Fibroblast of skin of scalp (primary cell): ENCODE measurements at regions not wholly inside any gene's neighbourhood (a gene's known extent, or its start where the extent isn't known, plus 50 kb on each side); places are given as distances from the start of the nearest gene placed in this dataset.
"Not testable (repeated sequence)": the region's sequence is repeated elsewhere in the genome, so short reads cannot be mapped to it uniquely, and the experiment has no call there.

Experiments
- DNase-seq: peaks from one replicate; pipeline ENCODE4 v3.0.0-alpha.2; 2013

DNA sequence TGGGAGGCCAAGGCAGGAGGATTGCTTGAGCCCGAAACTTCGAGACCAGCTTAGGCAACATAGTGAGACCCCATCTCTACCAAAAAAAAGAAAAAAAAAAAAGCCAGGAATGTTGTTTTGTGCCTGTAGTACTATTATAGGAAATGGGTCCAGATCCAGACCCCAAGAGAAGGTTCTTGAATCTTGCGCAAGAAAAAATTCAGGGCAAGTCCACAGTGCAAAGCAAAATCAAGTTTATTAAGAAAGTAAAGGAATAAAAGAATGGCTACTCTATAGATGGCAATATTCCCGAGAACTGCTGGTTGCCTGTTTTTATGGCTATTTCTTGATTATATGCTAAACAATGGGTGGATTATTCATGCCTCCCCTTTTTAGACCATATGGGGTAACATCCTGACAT lies 51.2 kb upstream of the RDX start:
- no peak for DNase-seq

DNA sequence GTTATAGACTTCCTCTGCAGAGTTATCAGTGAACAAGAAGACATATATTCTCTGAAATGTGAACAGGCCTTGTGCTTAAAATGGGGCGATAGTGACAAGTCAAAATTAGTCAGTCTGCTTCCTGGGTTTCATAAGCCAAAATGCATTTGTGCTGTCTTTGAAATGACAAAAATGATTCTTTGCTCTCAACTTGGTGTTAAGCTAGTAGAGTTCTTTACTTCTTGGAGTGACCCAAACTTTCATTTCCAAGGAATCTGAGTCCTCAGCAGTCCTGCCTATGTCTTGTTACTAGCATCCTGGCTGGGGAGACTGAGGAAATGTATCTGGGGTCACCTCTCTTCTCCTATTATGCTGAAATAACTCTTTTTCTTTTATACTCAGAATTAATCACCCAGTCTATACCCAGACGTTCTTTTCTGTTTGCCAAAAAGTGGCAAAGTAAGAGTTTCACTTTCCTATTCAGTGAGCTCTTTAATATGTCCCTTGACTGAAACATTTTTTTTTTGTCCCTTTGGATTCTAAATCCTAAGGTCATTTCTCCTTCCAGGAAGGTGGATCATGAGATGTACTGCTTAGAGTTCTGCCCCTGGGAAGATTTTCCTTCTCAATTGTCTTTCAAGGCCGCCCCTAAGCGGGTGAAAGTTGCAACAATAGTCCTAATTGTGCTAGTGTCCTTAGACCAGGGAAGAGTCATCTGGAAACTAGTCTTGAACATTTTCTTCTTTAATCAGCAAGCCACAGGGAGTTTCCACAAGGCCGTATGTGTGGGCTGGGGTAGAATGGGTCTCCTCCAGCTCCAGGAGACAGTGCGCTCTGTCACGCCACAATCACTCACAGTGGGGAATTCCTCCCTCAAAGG lies 53.0 kb upstream of the RDX start:
- no peak for DNase-seq

DNA sequence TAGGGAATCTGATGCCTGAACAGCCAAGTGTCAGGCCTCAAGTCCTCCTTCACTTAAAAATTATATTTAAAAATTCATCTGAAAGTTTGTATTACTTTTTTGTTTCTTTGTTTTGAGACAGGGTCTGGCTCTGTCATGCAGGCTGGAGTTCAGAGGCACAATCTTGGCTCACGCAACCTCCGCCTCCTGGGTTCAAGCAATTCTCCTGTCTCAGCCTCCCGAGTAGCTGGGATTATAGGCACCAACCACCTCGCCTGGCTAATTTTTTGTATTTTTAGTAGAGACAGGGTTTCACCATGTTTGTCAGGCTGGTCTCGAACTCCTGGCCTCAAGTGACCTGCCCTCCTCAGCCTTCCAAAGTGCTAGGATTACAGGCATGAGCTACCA lies 53.6 kb upstream of the RDX start:
- not testable (repeated sequence) for DNase-seq

DNA sequence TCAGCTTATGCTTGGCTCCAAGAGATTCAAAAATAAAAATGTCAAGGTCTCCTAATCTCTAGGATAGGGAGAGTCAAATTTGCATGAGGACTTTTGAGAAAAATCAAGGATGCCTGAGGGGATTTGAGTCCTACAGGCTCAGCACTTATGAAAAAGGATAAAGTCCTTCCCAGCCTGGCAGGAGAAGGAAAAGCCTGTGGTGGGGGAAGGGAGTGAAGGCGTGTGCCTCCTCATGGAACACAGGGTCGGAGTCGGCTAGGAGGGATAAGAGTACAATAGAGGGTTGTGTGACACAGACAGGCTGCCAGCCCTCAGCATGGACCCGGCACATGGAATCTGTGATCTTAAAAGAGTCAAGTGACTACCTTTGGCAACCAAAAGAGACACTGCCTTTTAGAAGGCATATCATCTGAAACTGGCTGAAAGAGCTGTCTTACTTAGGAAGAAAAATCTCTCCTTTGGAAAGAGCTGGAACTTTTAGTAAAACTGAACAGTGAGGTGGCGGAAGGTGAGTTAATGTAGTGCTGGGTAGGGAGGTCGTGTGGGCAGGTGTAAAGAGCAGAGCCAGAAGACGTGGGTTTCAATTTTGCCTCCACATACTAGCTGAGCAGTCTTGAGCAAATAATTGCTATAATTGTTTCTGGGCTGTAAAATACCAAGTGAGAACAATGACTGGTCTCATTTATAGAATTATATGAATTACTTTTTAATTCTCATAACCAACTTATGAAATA lies 58.8 kb upstream of the RDX start:
- no peak for DNase-seq

- peak; percentile 66 for DNase-seq
Measured at GRCh38 chr11:110356762-110357671, 60.6 kb upstream of the RDX start.

DNA sequence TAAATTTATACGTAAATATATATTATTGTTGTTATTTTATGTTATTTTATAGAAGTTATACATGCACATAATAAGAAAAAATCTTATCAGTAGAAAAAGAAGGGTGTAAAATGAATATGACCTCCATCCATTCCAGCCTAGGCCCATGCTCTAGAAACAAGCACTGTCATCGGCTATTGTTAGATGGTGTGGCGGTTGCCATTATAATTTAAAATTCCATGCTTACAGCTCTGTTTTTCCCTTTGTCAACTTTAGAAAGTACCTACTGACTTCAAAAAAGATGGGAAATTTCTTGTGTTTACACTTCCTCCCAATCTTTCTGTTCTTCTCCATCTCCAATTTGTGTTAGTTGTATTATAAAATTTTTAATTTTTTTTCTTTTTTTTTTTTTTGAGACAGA lies 61.9 kb upstream of the RDX start:
- no peak for DNase-seq

GRCh38 chr11:110360781-110361408 lies 64.5 kb upstream of the RDX start:
- DNase-seq: not testable (repeated sequence)

- no peak for DNase-seq
Measured at GRCh38 chr11:110362971-110363509, 66.6 kb upstream of the RDX start.

- peak; percentile 59 for DNase-seq
Measured at GRCh38 chr11:110366291-110366690, 63.5 kb upstream of the FDX1 start.

- DNase-seq: no peak
Measured at GRCh38 chr11:110367571-110367970, 62.2 kb upstream of the FDX1 start.

GRCh38 chr11:110371084-110371483 lies 58.7 kb upstream of the FDX1 start:
- DNase-seq: no peak

DNA sequence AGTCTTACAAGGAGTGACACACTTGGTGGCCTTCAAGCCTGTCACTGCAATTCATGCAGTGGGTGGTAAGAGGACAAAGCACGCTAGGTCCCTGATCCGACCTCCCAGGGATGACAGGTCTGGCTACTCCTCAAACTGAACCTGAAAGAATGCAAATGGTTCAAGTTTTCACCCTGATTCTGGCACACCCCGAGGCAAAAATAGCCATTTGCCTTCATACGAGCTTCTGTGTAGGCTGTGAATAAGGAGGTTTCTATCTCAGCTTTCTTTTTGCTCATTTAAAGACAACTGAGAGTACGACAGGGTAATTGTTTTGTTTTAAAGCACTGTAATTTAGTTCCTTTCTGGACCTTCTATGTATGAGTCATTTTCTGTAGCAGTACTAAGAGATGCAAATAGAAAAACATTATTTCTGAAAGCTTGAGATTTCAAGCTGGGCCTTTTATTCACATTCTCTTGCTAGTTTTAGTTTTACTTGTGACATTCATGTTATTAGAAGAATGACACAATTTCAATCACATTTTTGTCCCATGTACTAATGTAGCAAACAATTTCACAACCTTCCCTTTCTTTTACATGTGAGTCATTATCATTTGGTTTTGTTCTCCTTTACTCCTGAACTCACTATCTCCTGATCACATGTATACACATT lies 56.6 kb upstream of the FDX1 start:
- peak; percentile 27 for DNase-seq

GRCh38 chr11:110374921-110375320 lies 54.8 kb upstream of the FDX1 start:
- no peak for DNase-seq

DNA sequence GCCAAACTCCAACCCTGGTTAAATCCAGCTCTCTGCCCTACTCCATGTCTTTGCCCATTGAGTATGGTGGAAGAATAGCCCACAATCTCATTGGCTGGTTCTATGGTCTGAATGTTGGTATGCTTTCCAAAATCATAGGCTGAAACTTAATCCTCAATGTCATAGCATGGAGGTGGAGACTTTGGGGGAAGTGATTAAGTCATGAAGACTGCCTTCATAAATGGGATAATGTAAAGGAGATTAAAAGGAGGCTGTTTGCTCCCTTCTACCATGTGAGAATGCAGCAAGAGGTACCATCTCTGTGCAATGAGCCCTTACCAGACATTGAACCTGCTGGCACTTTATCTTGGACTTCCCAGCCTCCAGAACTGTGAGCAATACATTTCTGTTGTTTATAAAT lies 54.4 kb upstream of the FDX1 start:
- DNase-seq: no peak

- no peak for DNase-seq
Measured at GRCh38 chr11:110376021-110376420, 53.7 kb upstream of the FDX1 start.

DNA sequence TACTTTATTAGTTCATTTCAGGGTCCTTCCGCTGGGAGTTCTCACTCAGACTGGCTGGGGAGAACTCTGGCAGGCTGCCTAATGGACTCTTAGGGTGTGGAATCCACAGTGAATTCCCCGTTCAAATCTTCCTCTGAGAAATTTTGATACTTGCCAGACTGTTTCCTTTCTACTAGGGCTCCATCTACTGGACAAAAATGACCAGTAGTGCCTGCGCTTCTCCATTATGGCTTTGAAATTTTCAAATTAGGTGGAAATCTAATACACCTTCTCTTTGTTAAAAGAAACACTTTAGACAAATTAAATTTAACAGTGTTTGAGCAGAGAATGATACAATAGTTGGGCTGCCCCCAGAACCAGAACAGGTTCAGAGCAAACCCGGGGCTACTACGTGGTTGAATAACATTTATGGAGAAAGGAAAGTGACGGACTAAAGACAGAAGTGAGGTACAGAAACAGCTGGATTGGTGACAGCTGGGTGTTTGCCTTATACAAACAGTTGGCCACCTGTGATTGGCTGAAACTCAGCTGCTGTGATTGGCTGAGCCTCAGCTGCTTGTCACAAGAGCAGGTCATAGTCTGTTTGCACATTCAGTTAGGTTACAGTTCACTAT lies 52.9 kb upstream of the FDX1 start:
- DNase-seq: peak; percentile 92

DNA sequence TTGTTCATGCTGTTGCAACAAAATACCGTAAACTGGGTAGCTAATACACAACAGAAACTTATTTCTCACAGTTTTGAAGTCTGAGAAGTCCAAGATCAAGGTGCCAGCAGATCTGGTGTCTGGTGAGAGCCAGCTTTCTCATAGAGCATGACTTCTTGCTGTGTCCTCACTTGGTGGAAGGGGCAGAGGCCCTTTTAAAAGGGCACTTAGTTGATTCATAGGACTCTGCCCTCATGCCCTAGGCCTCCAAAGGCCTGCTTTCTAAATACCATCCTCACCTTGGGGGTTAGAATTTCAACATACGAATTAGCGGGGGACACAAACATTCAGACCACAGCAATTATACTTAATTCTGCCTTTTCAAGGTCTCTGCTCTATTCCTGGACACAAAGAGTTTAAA lies 52.3 kb upstream of the FDX1 start:
- no peak for DNase-seq

DNA sequence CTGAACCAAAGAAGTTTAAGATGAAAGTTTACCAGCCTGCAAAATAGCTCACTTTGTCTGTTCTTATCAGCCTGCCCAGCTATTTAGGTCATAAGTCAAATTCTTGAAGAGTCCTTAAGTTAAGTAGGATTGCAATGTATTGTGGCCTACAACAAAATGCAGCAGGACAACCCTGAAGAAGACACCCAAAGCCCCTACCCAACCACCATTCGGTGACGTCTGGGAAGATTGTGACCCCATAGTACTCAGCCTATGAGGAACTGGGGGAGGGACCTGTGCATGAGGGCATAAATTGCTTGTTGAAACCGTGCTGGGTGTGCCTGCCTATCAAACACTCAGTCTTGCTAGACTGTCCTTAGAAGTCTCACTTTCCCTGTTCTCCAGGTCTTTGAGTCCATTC lies 50.5 kb upstream of the FDX1 start:
- DNase-seq: no peak

GRCh38 chr11:110379936-110380335 lies 49.8 kb upstream of the FDX1 start:
- DNase-seq: no peak
